ENCODE measurements at regions not wholly inside any gene's neighbourhood (a gene's known extent, or its start where the extent isn't known, plus 50 kb on each side); places are given as distances from the start of the nearest gene placed in this dataset.

- Histone ChIP-seq H3K36me3 (no peaks in the 10 kb centered on the region), H3K9me3 (no peaks in the 10 kb centered on the region), H3K4me1 (no peaks in the 10 kb centered on the region), H3K27me3 (no peaks in the 10 kb centered on the region), H3K4me3 (no peak overlapping the region), H3K27ac (no peak overlapping the region)
- intact Hi-C loops (cut with DNase I): no loop called here
- TF ChIP-seq POLR2A (IDR thresholded peaks at IDR 0.05) (no peak), CTCF (IDR thresholded peaks at IDR 0.05) (no peak)
- ATAC-seq (no peak), DNase-seq (no peak)
- 40% methylated on average over 3 of the region's 3 CpGs for WGBS (ENCODE audit: insufficient coverage, low coverage, low lambda C conversion rate, missing lambda C conversion rate)
Measured at GRCh38 chr9:28407351-28407750, 834.1 kb upstream of the C9orf72 start.

- no peak overlapping the region for H3K4me3 ChIP-seq
- DNase-seq (no peak), ATAC-seq (no peak)
- no peaks in the 10 kb centered on the region for H3K27me3 ChIP-seq
- H3K4me1 ChIP-seq: no peaks in the 10 kb centered on the region
- WGBS (ENCODE audit: insufficient coverage, low coverage, low lambda C conversion rate, missing lambda C conversion rate): 17% methylated on average over 1 of the region's 1 CpG
- no peak for TF ChIP-seq POLR2A (IDR thresholded peaks at IDR 0.05)
- no peak for TF ChIP-seq CTCF (IDR thresholded peaks at IDR 0.05)
- H3K27ac ChIP-seq: no peak overlapping the region
- intact Hi-C loops (cut with DNase I): no loop called here
- H3K9me3 ChIP-seq: no peaks in the 10 kb centered on the region
- H3K36me3 ChIP-seq: no peaks in the 10 kb centered on the region
Measured at GRCh38 chr9:28409919-28410318, 836.6 kb upstream of the C9orf72 start.

- peak in 3 of 4 donors; percentile 32 to 71 (median 45) for ATAC-seq
- intact Hi-C loops (cut with DNase I): no loop called here
Measured at GRCh38 chr9:28410411-28410810, 837.1 kb upstream of the C9orf72 start.

GRCh38 chr9:28413471-28413870 lies 840.2 kb upstream of the C9orf72 start:
- TF ChIP-seq POLR2A (IDR thresholded peaks at IDR 0.05) (no peak), CTCF (IDR thresholded peaks at IDR 0.05) (no peak)
- no peak for DNase-seq

More at GRCh38 chr9:28410411-28410810, 837.1 kb upstream of the C9orf72 start:
- Histone ChIP-seq H3K9me3 (no peaks in the 10 kb centered on the region), H3K27me3 (no peaks in the 10 kb centered on the region), H3K36me3 (no peaks in the 10 kb centered on the region), H3K4me1 (no peaks in the 10 kb centered on the region), H3K4me3 (no peak overlapping the region), H3K27ac (no peak overlapping the region)
- TF ChIP-seq POLR2A (IDR thresholded peaks at IDR 0.05): no peak
- no peak for TF ChIP-seq CTCF (IDR thresholded peaks at IDR 0.05)
- DNase-seq: no peak
- WGBS (ENCODE audit: insufficient coverage, low coverage, low lambda C conversion rate, missing lambda C conversion rate): 13% methylated on average over 3 of the region's 3 CpGs

GRCh38 chr9:28423255-28423654 lies 850.0 kb upstream of the C9orf72 start:
- H3K27ac ChIP-seq: no peak overlapping the region
- H3K4me3 ChIP-seq: no peak overlapping the region
- 7% methylated on average over 1 of the region's 1 CpG for WGBS (ENCODE audit: insufficient coverage, low coverage, low lambda C conversion rate, missing lambda C conversion rate)

More at GRCh38 chr9:28413471-28413870, 840.2 kb upstream of the C9orf72 start:
- no peaks in the 10 kb centered on the region for H3K36me3 ChIP-seq
- 32% methylated on average over 1 of the region's 1 CpG for WGBS (ENCODE audit: insufficient coverage, low coverage, low lambda C conversion rate, missing lambda C conversion rate)
- no peaks in the 10 kb centered on the region for H3K27me3 ChIP-seq
- no peaks in the 10 kb centered on the region for H3K4me1 ChIP-seq
- ATAC-seq: no peak
- H3K9me3 ChIP-seq: no peaks in the 10 kb centered on the region
- intact Hi-C loops (cut with DNase I): no loop called here
- no peak overlapping the region for H3K27ac ChIP-seq
- H3K4me3 ChIP-seq: no peak overlapping the region

More at GRCh38 chr9:28423255-28423654, 850.0 kb upstream of the C9orf72 start:
- TF ChIP-seq POLR2A (IDR thresholded peaks at IDR 0.05): no peak
- no peak for TF ChIP-seq CTCF (IDR thresholded peaks at IDR 0.05)
- Histone ChIP-seq H3K9me3 (no peaks in the 10 kb centered on the region), H3K4me1 (no peaks in the 10 kb centered on the region), H3K27me3 (no peaks in the 10 kb centered on the region), H3K36me3 (no peaks in the 10 kb centered on the region)
- ATAC-seq: no peak
- intact Hi-C loops (cut with DNase I): no loop called here
- no peak for DNase-seq

All from right lobe of liver (tissue), 6 donors.